BJ (cell line): ENCODE measurements at regions not wholly inside any gene's neighbourhood (a gene's known extent, or its start where the extent isn't known, plus 50 kb on each side); places are given as distances from the start of the nearest gene placed in this dataset.

ENCODE experiments used
- CTCF ChIA-PET: fragments of 350-600 bp; formaldehyde crosslinking; extraction: SDS; loops from one replicate; lab custom pipeline; 2021; ENCODE audit warnings: antibody characterized with exemption, inconsistent platforms; lab: Yijun Ruan, JAX
- POLR2A ChIA-PET: fragments of 300-600 bp; sonication (Branson Sonifier 250); formaldehyde crosslinking; extraction: SDS; loops from one replicate; lab custom pipeline; 2021; ENCODE audit warnings: antibody characterized with exemption; lab: Charles Lee
- DNase-seq: peaks from one replicate; pipeline ENCODE4 v3.0.0-alpha.2; 2011; ENCODE audit warnings: low read depth
- H3K27me3 ChIP-seq: 2 replicates; pipeline ENCODE4 v1.6.0; 2011; ENCODE audit warnings: low read length; ENCODE audit not compliant: control insufficient read depth, insufficient read depth
- H3K36me3 ChIP-seq: 2 replicates; pipeline ENCODE4 v1.5.1; 2011; ENCODE audit warnings: low read length; ENCODE audit not compliant: control insufficient read depth, insufficient read depth
- H3K4me3 ChIP-seq: 2 replicates; pipeline ENCODE4 v1.5.1; 2011; ENCODE audit warnings: low read depth, mild to moderate bottlenecking, control low read depth, low read length
- TF ChIP-seq, protein P1 (sequence below): IDR thresholded peaks from 2 replicates; pipeline ENCODE4 v1.5.1; 2011; ENCODE audit warnings: low read depth, mild to moderate bottlenecking, control low read depth, inconsistent platforms, low read length, moderate library complexity; ENCODE audit not compliant: insufficient read depth

DNA sequence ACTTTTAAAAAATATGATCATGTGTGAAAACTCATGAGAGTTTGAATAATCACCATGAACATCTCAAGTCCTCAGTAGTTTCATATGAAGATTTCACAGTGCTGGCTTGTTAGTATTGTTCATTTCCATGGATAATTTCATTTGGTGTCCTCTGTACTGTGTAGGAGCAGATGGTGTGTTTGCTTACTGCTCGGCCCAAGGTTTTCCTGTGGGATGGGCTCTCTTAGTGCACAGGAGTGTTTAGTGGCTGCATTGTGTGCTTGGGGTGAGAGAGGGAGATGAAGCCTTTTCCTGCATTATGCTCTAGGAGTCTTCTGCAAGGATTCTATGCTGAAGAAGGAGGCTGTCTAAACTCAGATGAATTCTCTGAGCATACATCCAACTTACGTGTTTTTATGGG, 270.6 kb downstream of the SOCS6 start:
- Histone ChIP-seq H3K4me3 (no peak overlapping the region), H3K27me3 (no peaks in the 10 kb centered on the region), H3K36me3 (no peaks in the 10 kb centered on the region)
- TF ChIP-seq, protein P1, sequence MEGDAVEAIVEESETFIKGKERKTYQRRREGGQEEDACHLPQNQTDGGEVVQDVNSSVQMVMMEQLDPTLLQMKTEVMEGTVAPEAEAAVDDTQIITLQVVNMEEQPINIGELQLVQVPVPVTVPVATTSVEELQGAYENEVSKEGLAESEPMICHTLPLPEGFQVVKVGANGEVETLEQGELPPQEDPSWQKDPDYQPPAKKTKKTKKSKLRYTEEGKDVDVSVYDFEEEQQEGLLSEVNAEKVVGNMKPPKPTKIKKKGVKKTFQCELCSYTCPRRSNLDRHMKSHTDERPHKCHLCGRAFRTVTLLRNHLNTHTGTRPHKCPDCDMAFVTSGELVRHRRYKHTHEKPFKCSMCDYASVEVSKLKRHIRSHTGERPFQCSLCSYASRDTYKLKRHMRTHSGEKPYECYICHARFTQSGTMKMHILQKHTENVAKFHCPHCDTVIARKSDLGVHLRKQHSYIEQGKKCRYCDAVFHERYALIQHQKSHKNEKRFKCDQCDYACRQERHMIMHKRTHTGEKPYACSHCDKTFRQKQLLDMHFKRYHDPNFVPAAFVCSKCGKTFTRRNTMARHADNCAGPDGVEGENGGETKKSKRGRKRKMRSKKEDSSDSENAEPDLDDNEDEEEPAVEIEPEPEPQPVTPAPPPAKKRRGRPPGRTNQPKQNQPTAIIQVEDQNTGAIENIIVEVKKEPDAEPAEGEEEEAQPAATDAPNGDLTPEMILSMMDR: no peak
- ChIA-PET CTCF (no interaction called here), POLR2A (no interaction called here)
- DNase-seq: no peak

GRCh38 chr18:70558371-70558770, 269.5 kb downstream of the SOCS6 start:
- Histone ChIP-seq H3K27me3 (no peaks in the 10 kb centered on the region), H3K36me3 (no peaks in the 10 kb centered on the region), H3K4me3 (no peak overlapping the region)
- CTCF ChIA-PET: no interaction called here
- DNase-seq: no peak
- POLR2A ChIA-PET: no interaction called here
- TF ChIP-seq, protein P1: no peak

GRCh38 chr18:70554854-70555445, 266.1 kb downstream of the SOCS6 start:
- no peaks in the 10 kb centered on the region for H3K27me3 ChIP-seq
- CTCF ChIA-PET: no interaction called here
- POLR2A ChIA-PET: no interaction called here
- DNase-seq: no peak
- TF ChIP-seq, protein P1: no peak
- no peak overlapping the region for H3K4me3 ChIP-seq
- no peaks in the 10 kb centered on the region for H3K36me3 ChIP-seq

- no peak for DNase-seq
- ChIA-PET CTCF (interaction anchor here (0.8 kb wide), 1 partner anchor 16 kb away, joined by 3 read pairs; no protein-coding TSS in a partner anchor), POLR2A (no interaction called here)
- Histone ChIP-seq H3K36me3 (no peaks in the 10 kb centered on the region), H3K4me3 (no peak overlapping the region), H3K27me3 (no peaks in the 10 kb centered on the region)
- TF ChIP-seq, protein P1: no peak
These were observed 265.1 kb downstream of the SOCS6 start for GRCh38 chr18:70553936-70554260.

DNA sequence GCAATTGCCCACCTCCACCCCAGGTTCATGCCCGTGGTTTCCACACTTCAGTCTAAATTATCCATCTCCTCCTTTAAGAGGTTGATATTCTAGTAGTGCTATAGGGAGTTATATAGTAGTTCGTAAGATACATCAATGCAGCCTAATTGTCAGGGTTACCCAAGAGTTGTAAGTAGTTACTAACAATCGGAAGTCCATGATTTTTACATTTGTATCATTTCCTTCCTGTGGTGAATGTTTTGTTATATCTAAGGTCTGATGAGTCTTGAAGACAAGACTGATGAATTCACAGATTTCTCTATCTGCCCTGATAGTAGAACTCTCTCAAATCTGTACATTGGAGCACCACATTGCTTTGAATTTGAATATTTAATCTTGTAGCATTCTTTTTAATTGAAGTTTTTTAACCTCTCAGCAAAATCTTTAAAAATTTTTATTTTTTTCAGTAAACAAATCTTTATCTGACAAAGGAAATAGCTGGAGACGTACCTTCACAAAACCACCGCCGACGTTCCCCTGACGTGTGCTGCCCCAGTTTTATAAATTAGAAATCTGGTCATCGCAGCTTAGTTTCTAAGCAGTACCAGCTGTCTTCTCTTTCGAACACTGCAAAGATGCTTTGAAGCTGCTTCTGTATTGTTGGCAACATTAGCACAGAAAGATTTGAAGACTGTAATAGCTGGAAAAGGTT, 264.5 kb downstream of the SOCS6 start:
- CTCF ChIA-PET: interaction anchor here (0.8 kb wide), 1 partner anchor 15 kb away, joined by 3 read pairs; no protein-coding TSS in a partner anchor
- POLR2A ChIA-PET: no interaction called here
- DNase-seq: no peak
- TF ChIP-seq, protein P1: no peak
- no peak overlapping the region for H3K4me3 ChIP-seq
- H3K27me3 ChIP-seq: no peaks in the 10 kb centered on the region
- no peaks in the 10 kb centered on the region for H3K36me3 ChIP-seq
